NCI-H345 treated with DMSO at 0.1 percent for 48 hours (cell line): ENCODE measurements at regions not wholly inside any gene's neighbourhood (a gene's known extent, or its start where the extent isn't known, plus 50 kb on each side); places are given as distances from the start of the nearest gene placed in this dataset.

Experiments used
- DNase-seq: peaks from one replicate; lab custom pipeline; 2025; ENCODE audit not compliant: unreplicated experiment; lab: John Stamatoyannopoulos, UW

DNA sequence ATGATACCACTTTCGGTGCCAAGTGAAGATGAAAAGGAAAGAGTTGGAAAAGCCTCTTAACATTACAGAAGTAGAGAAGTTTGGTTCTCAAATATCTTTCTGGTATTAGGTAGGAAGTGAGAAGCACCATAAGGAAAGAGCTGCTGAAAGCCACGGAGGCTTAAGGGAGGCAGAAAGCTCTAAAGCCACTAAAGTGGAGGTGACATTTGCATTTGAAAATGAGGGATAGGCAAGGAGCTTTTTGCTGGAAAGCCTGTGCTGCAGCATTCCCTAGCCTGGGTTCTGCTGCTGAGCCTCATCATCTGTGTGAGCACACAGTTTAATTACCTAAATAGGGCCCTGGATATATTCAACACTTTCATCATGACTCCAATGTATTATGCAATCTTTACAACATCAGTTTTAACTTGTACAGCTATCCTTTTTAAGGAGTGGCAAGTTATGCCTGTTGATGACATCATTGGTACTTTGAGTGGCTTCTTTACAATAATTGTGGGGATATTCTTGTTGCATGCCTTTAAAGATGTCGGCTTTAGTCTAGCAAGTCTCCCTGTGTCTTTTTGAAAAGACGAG is 315.4 kb downstream of the RBM26 start:
- DNase-seq = no peak

DNA sequence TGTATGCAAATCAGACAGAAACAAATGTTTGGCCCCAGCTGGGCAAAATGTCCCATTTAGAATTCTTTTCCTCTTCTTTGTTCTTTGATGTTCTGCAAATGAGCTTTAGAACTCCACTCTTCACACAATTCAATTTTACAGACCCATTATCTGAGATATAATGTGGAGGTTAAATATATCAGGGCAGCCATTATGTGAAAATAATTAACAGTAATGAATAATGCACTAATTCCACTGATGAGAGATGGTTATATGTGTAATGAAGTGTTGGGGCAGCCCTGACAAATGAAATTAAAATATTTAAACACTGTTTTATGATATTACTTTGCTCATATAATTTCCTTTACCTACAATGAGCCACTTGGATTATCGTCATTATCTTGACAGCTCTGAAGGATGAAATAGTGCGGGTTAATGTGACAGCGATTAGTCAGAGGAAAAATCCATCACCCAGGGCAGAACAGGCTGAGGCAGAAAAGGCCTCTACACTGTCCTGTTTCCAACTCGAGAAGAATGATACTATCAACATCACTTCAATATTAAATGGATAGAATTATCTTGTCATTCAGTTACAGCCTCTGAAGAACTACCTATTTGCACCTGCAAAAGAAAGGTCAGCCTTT is 321.1 kb downstream of the RBM26 start:
- no peak for DNase-seq

DNA sequence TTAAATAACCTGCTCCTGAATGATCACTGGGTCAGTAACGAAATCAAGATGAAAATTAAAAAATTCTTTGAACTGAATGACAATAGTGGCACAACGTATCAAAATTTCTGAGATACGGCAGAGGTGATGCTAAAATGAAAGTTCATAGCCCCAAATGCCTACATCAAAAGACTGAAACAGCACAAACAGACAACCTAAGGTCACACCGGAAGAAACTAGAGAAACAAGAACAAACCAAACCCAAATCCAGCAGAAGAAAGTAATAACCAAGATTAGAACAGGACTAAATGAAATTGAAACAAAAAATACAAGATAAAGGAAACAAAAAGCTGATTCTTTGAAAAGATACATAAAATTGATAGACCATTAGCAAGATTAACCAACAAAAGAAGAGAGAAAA is 324.1 kb downstream of the RBM26 start:
- no peak for DNase-seq

DNA sequence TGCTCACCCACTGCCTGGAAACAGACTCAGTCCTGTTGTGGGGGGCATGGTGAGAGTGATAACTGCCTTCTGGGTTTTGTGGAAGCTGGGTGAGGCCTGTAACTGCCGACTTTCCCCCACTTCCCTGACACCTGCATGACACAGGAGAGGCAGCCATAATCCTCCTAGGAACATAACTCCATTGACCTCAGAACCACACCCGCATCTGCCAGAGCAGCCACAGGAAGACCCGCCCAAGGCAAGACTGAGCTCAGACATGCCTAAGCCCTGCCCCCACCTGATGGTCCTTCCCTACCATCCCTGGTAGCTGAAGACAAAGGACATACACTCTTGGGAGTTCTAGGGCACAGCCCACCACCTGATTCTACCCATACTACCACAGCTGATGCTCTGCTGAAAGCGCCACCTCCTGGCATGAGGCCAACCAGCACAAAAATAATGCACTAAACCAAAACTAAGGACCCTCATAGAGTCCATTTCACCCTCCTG is 326.7 kb downstream of the RBM26 start:
- DNase-seq = no peak

DNA sequence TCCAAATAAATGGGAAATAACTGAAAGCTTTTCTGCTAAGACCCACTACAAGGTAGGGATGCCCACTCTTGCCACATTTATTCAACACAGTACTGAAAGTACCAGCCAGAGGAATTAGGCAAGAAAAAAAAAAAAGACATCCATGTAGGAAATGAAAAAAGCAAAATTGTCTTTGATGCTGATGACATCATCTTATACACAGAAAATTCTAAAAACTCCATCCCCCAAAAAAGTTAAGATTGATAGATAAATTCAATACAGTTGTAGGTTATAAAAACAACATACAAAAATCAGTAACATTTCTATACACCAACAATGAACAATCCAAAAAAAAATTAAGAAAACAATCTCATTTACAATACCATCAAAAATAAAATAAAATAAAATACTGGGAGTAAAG is 330.4 kb downstream of the RBM26 start:
- DNase-seq = no peak

DNA sequence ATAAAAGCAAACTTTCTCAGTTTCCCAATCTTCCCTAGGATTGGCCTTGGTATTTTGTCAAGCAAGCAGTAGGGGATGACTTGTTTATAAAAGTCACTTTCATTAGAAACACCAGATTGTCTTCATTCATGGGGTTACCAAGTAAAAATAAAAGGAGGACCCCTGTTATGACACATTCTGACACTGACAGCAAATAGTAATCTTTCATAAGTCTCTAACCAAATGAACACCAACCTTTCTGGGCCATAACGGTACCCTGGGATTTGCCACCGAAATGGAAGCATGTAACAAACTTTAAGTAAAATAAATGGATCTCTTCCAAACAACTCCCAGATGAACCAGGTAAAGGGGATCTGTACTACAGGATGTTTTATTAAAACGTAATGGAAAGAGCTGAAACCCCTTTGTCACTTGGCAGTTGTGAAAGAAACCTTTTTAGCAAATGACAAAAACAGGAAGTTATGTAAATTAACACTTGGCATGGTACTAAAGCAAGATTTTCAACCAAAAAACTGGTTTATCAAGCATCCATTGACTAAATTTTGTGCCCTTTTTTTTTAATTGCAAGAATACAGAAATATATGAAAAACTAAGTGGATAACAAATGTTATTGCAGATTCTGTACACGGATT is 335.6 kb downstream of the RBM26 start:
- no peak for DNase-seq

DNA sequence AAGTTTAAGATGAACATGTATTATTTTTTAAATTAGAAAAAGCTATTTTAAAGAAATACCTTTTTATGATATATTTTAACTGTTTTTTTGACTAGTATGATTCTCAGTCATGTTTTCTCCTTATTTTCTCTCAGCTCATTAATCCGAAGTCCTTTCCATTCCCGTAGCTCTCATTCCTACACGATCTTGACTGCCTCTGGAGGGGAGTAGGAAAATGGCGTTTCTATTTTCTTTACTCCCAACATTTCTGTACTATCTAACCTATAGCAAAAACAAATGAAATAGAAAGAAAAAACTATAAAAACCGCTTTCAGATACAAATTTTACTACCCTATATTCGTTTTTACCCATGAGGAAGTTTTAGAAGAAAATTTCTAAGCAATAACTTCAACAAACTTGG is 343.8 kb downstream of the RBM26 start:
- DNase-seq = no peak

DNA sequence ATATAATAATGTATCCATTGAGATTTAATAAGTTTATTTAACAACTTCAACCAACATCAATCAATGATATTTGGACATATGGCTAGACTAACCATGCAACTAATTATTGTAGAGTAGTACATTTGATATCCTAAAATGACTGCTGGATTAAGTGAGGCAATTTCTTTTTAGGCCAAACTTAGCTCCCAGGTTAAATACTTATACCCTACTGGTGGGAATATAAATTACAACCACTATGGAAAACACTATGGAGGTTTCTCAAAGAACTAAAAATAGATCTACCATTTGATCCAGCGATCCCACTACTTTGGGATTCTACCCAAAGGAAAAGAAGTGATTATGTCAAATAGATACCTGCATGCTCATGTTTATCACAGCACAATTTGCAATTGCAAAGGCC is 345.8 kb downstream of the RBM26 start:
- no peak for DNase-seq

DNA sequence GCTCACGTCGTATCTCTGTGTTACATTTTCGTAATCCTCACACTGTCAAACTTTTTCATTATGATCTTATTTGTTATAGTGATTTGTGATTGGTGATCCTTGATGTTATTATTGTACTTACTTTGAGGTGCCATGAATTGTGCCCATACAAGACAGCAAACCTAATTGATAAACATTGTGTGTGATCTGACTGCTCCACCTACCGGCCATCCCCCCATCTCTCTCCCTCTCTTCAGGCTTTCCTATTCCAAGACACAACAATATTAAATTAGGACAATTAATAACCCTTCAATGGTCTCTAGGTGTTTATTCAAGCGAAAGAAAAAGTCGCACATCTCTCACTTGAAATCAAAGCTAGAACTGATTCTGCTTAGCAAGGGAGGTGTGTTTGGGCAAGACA is 349.3 kb downstream of the RBM26 start:
- DNase-seq = no peak

DNA sequence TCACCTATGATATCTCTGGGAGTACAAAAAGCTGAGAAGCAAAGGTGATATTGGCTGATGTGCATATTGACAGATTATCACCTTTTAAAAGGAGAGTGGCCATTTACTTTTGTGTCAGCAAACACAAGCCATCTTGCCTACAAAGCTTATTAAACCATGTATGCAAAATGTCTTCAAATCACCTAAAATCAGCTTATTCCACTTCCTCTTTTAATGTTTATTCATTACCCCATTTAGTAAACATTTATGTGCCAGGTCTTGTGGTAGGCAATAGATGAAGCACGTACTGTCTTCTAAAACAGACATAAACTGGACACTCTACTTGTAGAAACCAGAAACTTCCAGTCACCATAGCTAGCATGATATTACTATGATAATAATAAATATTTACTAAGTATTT is 354.6 kb downstream of the RBM26 start:
- no peak for DNase-seq

DNA sequence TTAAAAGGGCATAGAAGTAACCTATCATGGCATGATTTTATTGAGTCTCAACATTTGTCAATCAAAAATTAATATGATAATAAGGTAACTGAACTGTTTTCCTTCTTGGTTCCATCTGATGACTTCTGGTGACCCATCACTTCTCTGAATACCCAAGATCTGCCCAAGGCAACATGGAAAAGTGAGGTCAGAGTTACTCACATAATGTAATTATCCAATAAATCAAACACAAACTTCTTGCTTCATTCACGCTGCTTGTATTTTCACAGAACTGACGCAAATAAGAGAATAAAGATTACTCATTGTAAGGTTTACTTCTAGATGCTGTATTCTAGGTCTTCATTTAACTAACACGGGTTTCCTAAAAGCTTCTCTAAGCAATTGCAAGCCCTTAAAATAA is 361.6 kb downstream of the RBM26 start:
- DNase-seq = no peak

DNA sequence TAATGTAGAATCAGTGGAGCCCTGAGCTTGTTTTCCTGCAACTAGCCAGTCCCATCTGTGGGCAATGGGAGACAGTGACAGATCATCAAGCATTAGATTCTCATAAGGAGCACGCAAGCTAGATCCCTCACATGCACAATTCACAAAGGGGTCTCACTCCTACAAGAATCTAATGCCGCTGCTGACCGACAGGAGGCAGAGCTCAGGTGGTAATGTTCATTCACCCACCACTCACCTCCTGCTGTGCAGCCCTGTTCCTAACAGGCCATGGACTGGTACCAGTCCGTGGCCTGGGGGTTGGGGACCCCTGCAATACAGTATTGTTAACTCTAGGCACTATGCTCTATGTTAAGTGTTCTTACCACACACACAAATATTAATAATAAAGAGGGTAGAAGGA is 362.8 kb downstream of the RBM26 start:
- no peak for DNase-seq

DNA sequence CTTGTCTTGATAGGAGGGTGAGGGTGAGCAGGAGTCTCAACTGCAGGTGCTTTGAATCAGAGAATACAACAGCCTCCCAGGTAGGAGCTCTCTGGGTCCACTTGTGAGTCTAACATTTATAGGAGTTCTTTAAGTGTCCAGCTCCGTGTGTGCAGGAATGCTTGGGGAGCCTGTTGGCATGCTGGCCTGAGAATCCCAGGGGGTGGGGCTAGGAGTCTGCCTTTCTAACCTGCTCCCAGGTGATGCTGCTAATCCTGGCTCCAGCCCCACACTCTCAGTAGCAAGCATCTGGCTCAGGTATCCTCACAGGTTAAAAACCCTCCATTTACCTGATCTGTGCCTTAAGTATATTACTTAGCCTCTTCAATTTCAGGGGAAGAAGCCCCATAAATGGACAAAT is 368.9 kb downstream of the RBM26 start:
- DNase-seq = no peak

DNA sequence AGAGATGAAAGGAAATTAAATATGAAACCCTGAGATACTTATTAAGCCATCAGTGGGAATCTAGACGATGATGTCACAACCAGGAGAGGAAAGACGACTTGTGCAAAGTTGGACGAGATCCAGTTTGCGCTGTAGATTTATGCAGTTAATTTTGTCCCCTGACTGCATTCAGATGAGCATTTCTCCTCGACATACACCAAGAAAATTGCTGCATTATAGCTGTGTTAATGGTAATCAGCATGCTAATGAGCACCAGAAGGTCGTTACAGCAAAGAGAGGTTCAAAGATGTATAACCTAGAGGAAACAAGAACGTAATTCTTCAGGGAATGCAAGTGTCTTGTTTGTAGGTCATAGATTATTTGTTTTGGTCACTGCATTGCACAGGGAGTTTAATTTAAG is 371.7 kb downstream of the RBM26 start:
- DNase-seq = no peak

DNA sequence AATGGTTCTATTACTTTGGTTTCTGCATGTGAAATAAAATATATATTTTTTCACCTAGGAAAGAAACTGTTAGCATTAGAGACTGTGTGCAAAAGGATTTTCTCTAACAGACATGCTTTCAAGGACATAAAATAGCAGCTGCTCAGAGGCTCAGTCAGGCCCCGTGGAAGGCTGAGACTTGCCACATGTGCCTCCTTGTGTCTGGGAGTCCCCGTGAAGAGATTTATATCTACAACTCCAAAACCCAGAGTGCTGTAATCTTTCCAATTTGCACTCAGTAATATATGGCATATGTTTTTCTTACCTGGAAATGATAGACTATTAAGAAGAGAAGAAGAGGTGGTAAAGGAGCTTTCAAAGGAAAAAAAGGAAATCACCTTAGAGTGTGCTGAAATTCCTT is 371.6 kb upstream of the OBI1 start:
- DNase-seq = no peak

DNA sequence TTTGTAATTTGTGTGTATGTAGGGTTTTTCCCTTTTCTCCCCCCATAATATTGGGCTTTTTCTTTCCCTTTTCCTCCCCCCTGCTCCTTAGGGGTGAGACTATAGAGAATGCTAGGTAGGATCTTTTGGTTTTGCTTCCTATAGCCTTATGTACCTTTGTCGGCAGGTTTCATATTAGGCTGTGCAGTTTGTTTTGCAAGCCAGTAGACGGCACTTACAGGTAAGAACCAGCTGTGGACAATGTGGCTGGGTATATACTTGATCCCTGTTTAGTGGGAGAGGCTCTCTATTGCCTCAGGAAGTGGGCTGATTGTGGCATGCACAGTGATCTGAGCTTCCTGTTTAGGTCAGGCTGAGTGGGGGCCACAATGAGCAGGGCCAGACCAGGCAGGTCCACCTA is 359.2 kb upstream of the OBI1 start:
- no peak for DNase-seq

DNA sequence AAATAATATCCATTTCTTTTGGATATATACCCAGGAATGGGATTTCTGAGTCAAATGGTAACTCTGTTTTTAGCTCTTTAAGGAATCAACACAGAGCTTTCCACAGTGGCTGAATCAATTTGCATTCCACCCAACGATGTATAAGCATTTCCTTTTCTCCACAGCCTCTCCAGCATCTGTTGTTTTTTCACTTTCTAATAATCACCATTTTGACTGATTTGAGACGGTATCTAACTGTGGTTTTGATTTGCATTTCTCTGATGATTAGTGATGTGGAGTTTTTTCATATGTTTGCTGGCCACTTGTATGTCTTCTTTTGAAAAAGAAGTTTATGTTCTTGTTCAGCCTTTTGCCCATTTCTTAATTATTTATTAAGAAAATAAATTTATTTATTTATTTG is 352.2 kb upstream of the OBI1 start:
- DNase-seq = no peak

DNA sequence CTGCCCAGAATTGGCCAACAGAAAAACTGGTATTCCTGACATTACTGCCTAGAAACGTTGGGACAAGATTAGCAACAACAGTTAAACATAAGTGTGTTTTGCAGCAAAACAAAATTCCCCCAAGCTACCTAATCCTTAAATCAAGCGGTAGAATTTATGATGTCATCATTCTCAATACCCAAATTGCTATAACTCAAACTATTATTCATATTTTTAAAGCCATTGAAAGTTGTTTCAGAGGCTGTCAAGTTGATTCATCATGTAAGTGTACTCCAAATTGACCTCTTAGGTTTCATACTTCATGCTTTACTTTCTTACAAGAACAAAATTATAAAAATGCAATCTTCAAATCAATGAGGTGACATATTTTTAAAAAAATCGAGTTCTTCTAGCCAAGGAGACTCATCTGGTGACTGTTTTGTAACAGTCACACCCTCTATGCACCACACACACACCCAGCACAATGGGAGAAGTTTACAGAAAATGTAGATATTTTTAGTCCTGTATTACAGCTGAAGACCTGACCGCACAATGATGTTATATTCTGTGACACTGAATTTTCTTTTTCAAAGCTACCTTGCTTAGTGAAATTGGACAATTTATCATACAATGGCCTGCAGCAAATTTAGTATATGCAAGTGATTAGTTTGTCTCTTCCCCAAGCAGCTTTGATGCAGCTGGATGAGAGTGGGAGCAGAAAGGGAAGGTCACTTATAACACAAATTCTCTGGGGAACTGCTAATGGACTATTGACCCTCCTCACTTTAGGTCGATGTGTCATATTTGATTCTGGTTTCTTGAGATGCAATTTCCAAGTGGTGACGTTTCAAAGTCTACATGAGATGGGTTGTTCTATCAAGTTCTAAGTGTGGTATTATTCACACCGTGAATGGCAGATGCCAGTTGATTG is 345.3 kb upstream of the OBI1 start:
- no peak for DNase-seq

DNA sequence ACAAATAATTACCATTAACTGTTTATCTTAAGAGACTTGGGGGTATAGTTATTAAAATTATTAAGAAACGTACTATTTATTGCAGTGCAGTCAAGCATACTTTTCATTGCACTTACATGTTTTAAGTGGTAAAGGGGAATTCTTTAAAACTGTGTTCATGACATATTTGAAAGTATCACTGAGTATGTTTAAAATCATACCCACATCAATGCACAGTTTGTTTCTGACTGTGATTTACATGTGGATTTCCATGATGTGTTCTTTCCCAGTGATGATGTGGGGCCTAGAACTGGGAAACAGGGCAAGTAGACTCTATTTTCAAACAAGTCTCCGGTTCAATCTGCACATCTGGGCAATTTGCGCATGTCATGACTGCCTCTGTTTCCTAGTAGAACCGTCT is 340.5 kb upstream of the OBI1 start:
- no peak for DNase-seq

DNA sequence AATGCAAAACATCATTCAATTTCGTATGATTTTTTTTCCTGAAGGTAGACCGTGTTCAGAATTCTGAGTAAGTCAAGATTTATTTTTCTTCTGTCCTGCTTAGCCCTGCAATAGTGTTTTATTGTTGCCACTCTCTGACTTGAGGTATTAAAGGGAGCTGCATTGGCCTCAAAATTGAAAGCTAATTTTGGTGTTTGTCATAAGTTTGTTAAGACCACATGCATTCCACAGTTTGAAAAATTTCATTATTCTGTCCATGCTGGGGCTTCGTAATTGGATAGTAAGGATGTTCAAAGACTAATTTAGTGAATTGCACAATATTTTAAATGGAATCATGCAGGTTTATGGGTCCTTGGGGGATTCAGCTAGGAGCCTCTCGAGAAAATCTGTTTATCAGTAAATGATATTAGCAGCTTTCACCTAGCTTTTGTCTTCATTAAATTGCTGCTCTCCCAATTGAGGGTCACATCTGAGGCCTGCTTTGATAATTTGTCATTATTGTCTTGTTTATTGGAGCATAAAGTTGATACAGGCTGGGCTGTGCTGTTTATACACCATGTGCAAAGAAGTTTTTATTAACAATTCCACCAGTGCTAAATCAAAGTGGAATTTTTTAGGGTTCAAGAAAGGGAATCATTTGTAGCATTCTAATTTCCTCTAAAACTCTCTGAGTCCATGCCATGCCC is 339.8 kb upstream of the OBI1 start:
- DNase-seq = no peak
